OCI-LY7 (cell line): ENCODE measurements at regions not wholly inside any gene's neighbourhood (a gene's known extent, or its start where the extent isn't known, plus 50 kb on each side); places are given as distances from the start of the nearest gene placed in this dataset.

ENCODE experiments used
- EZH2phosphoT487 ChIP-seq: fragments of 200-600 bp; sonication (generic); IDR thresholded peaks from 2 replicates; pipeline ENCODE4 v1.6.1; 2018; ENCODE audit warnings: low read depth, borderline replicate concordance, mild to moderate bottlenecking, mixed run types, antibody characterized with exemption, low read length, moderate library complexity, mixed read lengths
- TF ChIP-seq, protein P1 (sequence below): fragments of 200-600 bp; sonication (generic); conservative IDR thresholded peaks from 2 replicates; pipeline ENCODE4 v1.5.1; 2014; ENCODE audit warnings: mild to moderate bottlenecking, antibody characterized with exemption, low read length, moderate library complexity, mixed read lengths

DNA sequence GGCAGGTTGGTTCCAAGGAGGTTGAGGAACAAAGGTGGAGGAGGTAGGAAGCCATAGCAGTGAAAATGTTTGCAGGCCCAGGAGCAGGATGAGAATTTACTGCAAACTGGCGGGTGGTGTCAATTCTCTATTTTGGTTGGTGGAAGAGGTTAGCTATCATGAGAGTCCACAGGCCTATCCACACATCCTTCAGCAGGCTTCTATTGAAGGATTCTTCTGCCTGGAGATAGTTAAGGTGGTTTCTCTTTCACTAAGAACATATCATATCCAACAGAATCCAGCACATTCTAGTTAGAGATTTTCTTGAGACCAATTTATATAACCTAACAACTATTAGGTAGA lies 68.9 kb upstream of the DYRK2 start:
- TF ChIP-seq, protein P1, sequence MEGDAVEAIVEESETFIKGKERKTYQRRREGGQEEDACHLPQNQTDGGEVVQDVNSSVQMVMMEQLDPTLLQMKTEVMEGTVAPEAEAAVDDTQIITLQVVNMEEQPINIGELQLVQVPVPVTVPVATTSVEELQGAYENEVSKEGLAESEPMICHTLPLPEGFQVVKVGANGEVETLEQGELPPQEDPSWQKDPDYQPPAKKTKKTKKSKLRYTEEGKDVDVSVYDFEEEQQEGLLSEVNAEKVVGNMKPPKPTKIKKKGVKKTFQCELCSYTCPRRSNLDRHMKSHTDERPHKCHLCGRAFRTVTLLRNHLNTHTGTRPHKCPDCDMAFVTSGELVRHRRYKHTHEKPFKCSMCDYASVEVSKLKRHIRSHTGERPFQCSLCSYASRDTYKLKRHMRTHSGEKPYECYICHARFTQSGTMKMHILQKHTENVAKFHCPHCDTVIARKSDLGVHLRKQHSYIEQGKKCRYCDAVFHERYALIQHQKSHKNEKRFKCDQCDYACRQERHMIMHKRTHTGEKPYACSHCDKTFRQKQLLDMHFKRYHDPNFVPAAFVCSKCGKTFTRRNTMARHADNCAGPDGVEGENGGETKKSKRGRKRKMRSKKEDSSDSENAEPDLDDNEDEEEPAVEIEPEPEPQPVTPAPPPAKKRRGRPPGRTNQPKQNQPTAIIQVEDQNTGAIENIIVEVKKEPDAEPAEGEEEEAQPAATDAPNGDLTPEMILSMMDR = no peak
- TF ChIP-seq EZH2phosphoT487 = no peak
